BJ (cell line): ENCODE measurements at regions not wholly inside any gene's neighbourhood (a gene's known extent, or its start where the extent isn't known, plus 50 kb on each side); places are given as distances from the start of the nearest gene placed in this dataset.
"Not testable (repeated sequence)": the region's sequence is repeated elsewhere in the genome, so short reads cannot be mapped to it uniquely, and the experiment has no call there.

ENCODE experiments used
- CTCF ChIA-PET: fragments of 350-600 bp; formaldehyde crosslinking; extraction: SDS; loops from one replicate; lab custom pipeline; 2021; ENCODE audit warnings: antibody characterized with exemption, inconsistent platforms; lab: Yijun Ruan, JAX
- POLR2A ChIA-PET: fragments of 300-600 bp; sonication (Branson Sonifier 250); formaldehyde crosslinking; extraction: SDS; loops from one replicate; lab custom pipeline; 2021; ENCODE audit warnings: antibody characterized with exemption; lab: Charles Lee
- DNase-seq: peaks from one replicate; pipeline ENCODE4 v3.0.0-alpha.2; 2011; ENCODE audit warnings: low read depth
- H3K27me3 ChIP-seq: 2 replicates; pipeline ENCODE4 v1.6.0; 2011; ENCODE audit warnings: low read length; ENCODE audit not compliant: control insufficient read depth, insufficient read depth
- H3K36me3 ChIP-seq: 2 replicates; pipeline ENCODE4 v1.5.1; 2011; ENCODE audit warnings: low read length; ENCODE audit not compliant: control insufficient read depth, insufficient read depth
- H3K4me3 ChIP-seq: 2 replicates; pipeline ENCODE4 v1.5.1; 2011; ENCODE audit warnings: low read depth, mild to moderate bottlenecking, control low read depth, low read length
- CTCF ChIP-seq: IDR thresholded peaks from 2 replicates; pipeline ENCODE4 v1.5.1; 2011; ENCODE audit warnings: low read depth, mild to moderate bottlenecking, control low read depth, inconsistent platforms, low read length, moderate library complexity; ENCODE audit not compliant: insufficient read depth

- CTCF ChIA-PET, result no interaction called here
- no peaks in the 10 kb centered on the region for H3K36me3 ChIP-seq
- DNase-seq, result no peak
- H3K27me3 ChIP-seq, result no peaks in the 10 kb centered on the region
- POLR2A ChIA-PET, result no interaction called here
- no peak overlapping the region for H3K4me3 ChIP-seq
- TF ChIP-seq CTCF, result no peak
Observed at GRCh38 chr5:82586661-82587310, 308.6 kb upstream of the RPS23 start.

DNA sequence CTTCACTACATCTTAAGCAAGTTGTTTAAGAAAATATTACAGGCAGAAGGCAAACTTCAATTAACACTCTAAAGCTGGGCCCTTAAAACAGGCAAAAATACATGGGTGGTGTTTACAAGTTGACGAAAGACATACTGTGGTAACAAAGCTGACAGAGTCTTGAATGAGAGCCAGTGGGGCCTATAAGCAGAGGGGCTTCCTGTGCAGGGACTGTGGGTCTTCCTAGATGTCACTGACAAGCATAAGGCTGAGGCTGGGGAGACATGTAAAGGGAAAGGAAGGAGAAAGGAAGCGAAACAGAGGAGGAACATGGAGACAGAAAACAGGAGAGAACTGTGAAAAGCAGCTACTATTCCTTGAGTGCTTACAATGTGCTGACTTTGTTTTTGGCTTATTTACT lies 308.0 kb upstream of the RPS23 start:
- H3K4me3 ChIP-seq, result no peak overlapping the region
- POLR2A ChIA-PET, result no interaction called here
- CTCF ChIA-PET, result no interaction called here
- DNase-seq, result no peak
- no peak for TF ChIP-seq CTCF
- H3K27me3 ChIP-seq, result no peaks in the 10 kb centered on the region
- no peaks in the 10 kb centered on the region for H3K36me3 ChIP-seq

DNA sequence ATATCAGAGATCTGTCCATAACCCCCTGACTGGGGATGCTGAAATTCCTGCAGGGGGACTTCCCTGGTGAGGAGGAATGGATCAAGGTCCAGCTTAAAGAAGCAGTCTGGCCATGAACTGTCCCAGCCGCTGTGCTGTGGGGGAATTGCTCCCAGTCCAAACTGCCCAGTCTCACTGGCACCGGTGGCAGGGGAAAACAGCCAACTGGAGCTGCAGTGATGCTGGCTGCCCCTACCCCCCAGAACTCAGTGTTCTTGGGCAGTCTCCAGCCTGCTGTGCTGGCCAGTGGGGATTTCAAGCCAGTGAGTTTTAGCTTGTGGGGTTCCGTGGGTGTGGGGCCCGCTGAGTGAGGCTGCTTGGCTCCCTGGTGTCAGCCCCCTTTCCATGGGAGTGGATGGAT lies 306.5 kb upstream of the RPS23 start:
- H3K4me3 ChIP-seq, result no peak overlapping the region
- ChIA-PET POLR2A (no interaction called here), CTCF (no interaction called here)
- H3K36me3 ChIP-seq, result no peaks in the 10 kb centered on the region
- TF ChIP-seq CTCF, result no peak
- DNase-seq, result no peak
- H3K27me3 ChIP-seq, result no peaks in the 10 kb centered on the region

- CTCF ChIA-PET, H3K36me3 ChIP-seq, H3K27me3 ChIP-seq, DNase-seq, POLR2A ChIA-PET, H3K4me3 ChIP-seq: not testable (repeated sequence)
Observed at GRCh38 chr5:82583331-82583730, 305.2 kb upstream of the RPS23 start.

GRCh38 chr5:82564963-82565362 lies 286.8 kb upstream of the RPS23 start:
- POLR2A ChIA-PET, result no interaction called here
- no peak for TF ChIP-seq CTCF
- no peaks in the 10 kb centered on the region for H3K36me3 ChIP-seq
- DNase-seq, result no peak
- CTCF ChIA-PET, result no interaction called here
- no peak overlapping the region for H3K4me3 ChIP-seq
- no peaks in the 10 kb centered on the region for H3K27me3 ChIP-seq

GRCh38 chr5:82563745-82564144 lies 285.6 kb upstream of the RPS23 start:
- no peak for DNase-seq
- CTCF ChIA-PET, result no interaction called here
- H3K27me3 ChIP-seq, result no peaks in the 10 kb centered on the region

More at GRCh38 chr5:82563745-82564144, 285.6 kb upstream of the RPS23 start:
- POLR2A ChIA-PET, result no interaction called here
- Histone ChIP-seq H3K4me3 (no peak overlapping the region), H3K36me3 (no peaks in the 10 kb centered on the region)
- TF ChIP-seq CTCF, result no peak
